SKM-1 (cell line): ENCODE measurements at regions not wholly inside any gene's neighbourhood (a gene's known extent, or its start where the extent isn't known, plus 50 kb on each side); places are given as distances from the start of the nearest gene placed in this dataset.

Experiments used
- DNase-seq: peaks from one replicate; lab custom pipeline; 2025; ENCODE audit not compliant: unreplicated experiment; lab: John Stamatoyannopoulos, UW

DNA sequence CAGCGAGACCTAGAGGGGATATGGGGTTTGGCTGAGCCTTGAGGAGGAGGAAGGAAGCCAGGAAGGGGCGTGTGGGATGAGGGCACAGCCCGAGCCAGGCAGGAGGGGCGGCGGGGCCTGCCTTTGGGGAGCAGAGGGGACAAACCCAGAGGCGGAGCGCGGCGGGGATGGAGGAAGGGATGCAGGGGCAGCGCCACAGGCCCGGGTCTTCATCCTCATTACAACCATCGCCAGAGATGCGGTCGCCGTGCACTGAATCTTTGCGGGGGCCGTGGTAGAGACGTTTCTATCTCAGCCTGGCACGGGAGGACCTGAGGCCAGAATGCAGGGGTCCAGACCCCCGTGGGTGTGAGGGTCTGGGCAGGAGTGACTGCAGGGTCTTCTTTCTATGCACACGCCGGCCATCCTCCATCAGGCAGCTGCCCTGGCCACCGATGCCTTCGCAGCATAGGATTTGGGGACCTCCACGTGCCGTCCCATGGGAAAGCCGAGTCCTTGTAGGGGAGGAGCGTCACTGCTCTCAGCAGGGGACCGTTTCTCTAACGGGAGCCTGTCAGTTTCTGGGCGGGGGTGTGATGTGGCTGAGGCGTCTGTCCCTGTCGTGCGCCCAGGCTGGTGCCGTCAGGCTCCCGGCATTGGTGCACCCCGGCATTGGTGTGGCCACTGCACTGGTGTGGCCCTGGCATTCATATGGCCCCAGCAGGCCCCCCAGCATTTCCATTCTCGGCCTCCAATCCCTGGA lies 1267.9 kb downstream of the BRD1 start:
- DNase-seq, result no peak

GRCh38 chr22:48558606-48559402 lies 1268.9 kb downstream of the BRD1 start:
- DNase-seq, result no peak

GRCh38 chr22:48558016-48558415 lies 1269.7 kb downstream of the BRD1 start:
- no peak for DNase-seq

GRCh38 chr22:48557473-48557872 lies 1270.2 kb downstream of the BRD1 start:
- DNase-seq, result no peak

DNA sequence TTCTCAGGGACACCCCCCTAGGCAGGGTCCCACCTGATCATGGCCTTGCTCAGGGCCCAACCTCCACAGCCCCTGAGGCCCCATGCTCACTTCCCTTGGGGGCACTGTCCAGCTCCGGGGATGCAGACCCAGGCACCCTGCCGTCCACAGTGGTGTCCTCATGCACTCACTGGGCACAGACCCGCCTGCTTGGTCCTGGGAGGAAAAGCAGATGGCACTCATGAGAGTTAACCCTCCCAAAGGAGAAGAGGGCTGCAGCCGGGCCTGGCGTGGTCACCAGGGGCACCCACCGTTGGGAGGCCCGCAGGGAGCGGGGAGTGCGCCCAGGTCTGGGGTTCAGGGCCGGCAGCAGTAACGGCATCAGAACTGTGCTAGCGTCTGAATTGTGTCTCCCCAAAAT lies 1270.9 kb downstream of the BRD1 start:
- no peak for DNase-seq

DNA sequence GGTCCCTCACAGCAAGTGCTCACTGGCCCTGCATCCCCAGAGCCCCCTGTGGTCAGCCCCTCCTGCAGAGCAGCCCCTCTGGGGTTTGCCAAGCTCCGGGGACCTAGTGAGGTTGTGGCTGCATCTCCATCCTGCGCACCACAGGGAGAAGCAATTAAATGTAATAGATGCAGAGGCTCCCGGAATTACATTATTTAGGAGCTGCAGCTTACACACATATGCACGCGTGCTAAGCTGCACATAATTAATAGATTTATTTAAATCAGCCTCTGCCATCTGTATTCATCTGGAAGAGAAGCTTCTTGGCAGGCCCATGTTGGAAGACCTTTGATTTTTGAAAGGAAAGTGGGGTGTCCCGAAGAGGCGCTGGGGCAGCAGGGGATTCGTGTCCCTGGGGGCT lies 1271.5 kb downstream of the BRD1 start:
- DNase-seq, result no peak

GRCh38 chr22:48555606-48556005 lies 1272.1 kb downstream of the BRD1 start:
- DNase-seq, result no peak

GRCh38 chr22:48554893-48555572 lies 1272.6 kb downstream of the BRD1 start:
- no peak for DNase-seq

DNA sequence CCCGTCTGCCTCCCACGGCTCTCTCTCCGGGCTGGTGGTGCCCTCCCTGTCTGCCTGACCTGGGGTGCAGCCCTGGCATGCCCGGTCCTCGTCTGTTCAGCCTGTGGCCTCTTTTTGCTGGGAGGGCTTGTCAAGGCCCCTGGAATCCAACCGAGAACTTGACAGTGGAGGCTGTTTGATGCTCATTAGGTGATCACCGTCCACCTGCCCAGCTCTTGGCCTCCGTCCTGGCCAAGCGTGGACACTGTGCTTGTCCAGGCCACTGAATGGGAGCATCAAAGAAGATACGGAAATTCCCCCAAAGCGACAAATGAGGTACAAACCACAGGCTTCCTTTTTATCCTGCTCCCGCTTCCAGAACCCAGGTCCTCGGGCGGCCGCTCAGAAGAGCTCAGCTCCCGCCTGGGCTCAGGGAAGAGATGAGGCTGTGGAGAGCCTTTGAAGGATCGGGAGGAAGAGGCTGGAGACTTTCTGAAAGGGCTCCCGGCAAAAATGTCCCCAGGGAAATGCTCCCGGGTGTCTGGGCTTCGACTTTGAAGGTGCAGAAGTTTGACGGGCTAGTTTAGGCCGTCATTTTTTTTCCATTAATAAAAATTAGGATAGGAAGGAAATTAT lies 1273.9 kb downstream of the BRD1 start:
- no peak for DNase-seq

DNA sequence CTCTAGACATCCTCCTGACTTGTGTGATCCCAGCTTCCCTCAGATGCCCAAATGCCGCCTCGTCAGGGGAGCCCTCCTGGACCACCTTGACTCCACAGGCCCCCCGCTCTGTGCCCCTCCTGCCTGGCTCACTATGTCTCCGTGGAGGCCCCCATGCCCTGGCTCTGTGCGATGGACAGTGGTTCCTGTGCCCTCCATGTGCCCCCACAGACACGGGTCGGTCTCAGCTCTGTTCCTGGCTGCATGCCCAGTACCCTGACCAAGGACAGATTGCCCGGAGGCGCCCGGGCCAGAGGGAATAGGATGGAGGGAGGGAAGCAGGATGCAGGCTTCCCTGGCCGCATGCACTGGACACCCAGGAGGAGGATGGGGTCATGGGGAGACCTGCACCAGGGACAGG lies 1274.6 kb downstream of the BRD1 start:
- DNase-seq, result no peak

GRCh38 chr22:48551716-48552268 lies 1275.9 kb downstream of the BRD1 start:
- no peak for DNase-seq

- DNase-seq, result no peak
These were observed 1276.6 kb downstream of the BRD1 start for GRCh38 chr22:48551061-48551460.

DNA sequence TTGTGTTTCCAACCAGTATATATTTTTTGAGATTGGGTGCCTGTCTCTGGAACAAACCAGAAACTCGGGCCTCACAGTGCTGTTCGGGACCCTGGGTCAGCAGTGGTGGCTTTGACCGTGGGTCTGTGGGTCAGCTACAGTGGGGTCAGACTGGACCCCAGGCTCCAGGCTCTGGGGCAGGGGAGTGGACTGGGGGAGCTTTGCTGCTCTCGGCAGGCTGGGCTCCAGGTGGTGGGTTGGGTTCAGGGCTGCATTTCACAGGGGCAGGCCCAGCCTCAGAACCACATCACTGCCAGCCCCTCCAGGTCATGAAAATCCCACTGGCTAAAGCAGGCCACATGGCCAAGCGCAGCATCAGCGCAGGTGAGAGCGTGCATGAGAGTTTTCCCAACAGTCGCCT lies 1279.3 kb downstream of the BRD1 start:
- no peak for DNase-seq

DNA sequence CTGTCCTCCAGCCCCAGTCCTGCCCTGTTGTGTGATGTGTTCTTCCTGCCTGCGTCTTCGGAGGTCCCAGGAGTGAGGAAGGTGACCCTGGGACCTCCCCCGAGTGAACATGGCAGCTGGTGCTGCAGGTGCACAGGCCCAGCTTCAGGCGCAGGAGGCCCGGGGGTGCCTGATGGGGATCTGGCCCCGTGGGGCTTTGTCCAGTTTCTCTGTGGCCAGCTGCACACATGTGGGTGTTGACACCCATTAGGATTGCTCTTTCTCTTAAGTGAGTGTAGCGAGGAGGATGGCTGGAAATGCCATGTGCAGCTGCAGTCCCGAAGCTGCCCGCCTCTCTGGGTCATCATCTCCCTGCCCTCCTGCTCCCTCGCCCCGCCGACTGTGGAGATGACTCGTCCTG lies 1279.7 kb downstream of the BRD1 start:
- no peak for DNase-seq

- DNase-seq, result no peak
These were observed 1280.8 kb downstream of the BRD1 start for GRCh38 chr22:48546653-48547424.

GRCh38 chr22:48545987-48546386 lies 1281.7 kb downstream of the BRD1 start:
- DNase-seq, result no peak

- DNase-seq, result no peak
These were observed 1286.1 kb downstream of the BRD1 start for GRCh38 chr22:48541401-48542098.

DNA sequence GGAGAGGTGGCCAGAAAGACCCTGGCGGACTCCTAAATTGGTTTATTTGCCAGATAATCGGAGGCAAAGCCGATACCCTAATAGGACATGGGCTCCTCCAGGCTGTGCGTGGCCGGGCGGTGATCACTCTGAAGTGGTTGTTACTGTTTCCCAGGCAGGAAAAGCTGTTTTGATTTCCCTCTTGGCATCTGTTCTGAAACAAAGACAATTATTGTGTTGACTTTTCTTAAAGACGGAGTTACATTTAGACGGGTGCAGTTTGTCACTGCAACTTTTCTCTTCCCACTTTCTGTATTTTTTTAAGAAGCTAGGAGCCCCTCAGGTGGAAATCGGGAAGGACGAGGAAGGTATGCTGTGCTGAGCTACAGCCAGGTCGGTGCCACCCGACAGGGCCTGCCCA lies 1288.4 kb downstream of the BRD1 start:
- no peak for DNase-seq

- DNase-seq, result no peak
These were observed 1289.3 kb downstream of the BRD1 start for GRCh38 chr22:48538291-48538820.

GRCh38 chr22:48537343-48537680 lies 1290.4 kb downstream of the BRD1 start:
- DNase-seq, result no peak
